SH-SY5Y (cell line): ENCODE measurements at regions not wholly inside any gene's neighbourhood (a gene's known extent, or its start where the extent isn't known, plus 50 kb on each side); places are given as distances from the start of the nearest gene placed in this dataset.

Experiments used
- GATA2 ChIP-seq: IDR thresholded peaks from 2 replicates; pipeline ENCODE4 v1.6.1; 2011; ENCODE audit warnings: mild to moderate bottlenecking, low read depth, low read length
- GATA3 ChIP-seq: IDR thresholded peaks from 2 replicates; pipeline ENCODE4 v1.6.1; 2011; ENCODE audit warnings: low read depth, mild to moderate bottlenecking, low read length, moderate library complexity

- TF ChIP-seq GATA3 (no peak), GATA2 (no peak)
Measured at GRCh38 chr1:81635816-81636215, 164.9 kb upstream of the ADGRL2 start.
